MM.1S (cell line): ENCODE measurements at regions not wholly inside any gene's neighbourhood (a gene's known extent, or its start where the extent isn't known, plus 50 kb on each side); places are given as distances from the start of the nearest gene placed in this dataset.

Experiments
- CTCF ChIP-seq: fragments of 300-600 bp; sonication (generic); IDR thresholded peaks from 2 replicates; pipeline ENCODE4 v1.5.1; 2016; ENCODE audit warnings: antibody characterized with exemption, low read length, mixed read lengths
- EZH2 ChIP-seq: fragments of 300-600 bp; sonication (generic); optimal IDR thresholded peaks from 2 replicates; pipeline ENCODE3; 2017; ENCODE audit warnings: low read depth, mild to moderate bottlenecking, antibody characterized with exemption, low read length, mixed read lengths
- EZH2phosphoT487 ChIP-seq: fragments of 300-600 bp; sonication (generic); IDR thresholded peaks from 2 replicates; pipeline ENCODE4 v1.6.1; 2018; ENCODE audit warnings: antibody characterized with exemption, low read length

GRCh38 chrX:125101971-125102755 is 217.5 kb upstream of the TEX13C start:
- no peak for TF ChIP-seq CTCF
- TF ChIP-seq EZH2phosphoT487, result no peak
- TF ChIP-seq EZH2, result no peak
